Fibroblast of skin of right quadriceps (primary cell): ENCODE measurements at regions not wholly inside any gene's neighbourhood (a gene's known extent, or its start where the extent isn't known, plus 50 kb on each side); places are given as distances from the start of the nearest gene placed in this dataset.
"Not testable (repeated sequence)": the region's sequence is repeated elsewhere in the genome, so short reads cannot be mapped to it uniquely, and the experiment has no call there.

Experiments used
- DNase-seq: peaks from one replicate; pipeline ENCODE4 v3.0.0-alpha.2; 2013

DNA sequence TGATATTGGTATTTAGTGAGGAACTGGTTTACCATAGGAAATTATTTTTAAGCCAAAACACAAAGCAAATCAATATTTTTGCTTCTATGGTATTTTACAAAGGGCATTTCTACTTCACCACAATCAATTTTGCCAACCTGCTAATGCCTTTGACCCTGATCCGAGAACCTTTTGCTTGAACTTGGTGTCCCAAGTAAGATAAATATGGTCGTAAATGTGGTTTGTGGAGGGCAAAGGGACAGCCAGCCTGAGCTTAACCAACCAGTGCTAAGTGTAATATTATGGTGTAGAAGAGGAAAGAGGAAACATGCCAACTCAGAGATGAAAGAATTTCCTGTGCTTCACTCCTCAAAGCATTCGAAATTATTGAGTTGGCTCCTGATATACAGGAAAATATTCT lies 148.4 kb downstream of the C3orf38 start:
- DNase-seq = no peak

DNA sequence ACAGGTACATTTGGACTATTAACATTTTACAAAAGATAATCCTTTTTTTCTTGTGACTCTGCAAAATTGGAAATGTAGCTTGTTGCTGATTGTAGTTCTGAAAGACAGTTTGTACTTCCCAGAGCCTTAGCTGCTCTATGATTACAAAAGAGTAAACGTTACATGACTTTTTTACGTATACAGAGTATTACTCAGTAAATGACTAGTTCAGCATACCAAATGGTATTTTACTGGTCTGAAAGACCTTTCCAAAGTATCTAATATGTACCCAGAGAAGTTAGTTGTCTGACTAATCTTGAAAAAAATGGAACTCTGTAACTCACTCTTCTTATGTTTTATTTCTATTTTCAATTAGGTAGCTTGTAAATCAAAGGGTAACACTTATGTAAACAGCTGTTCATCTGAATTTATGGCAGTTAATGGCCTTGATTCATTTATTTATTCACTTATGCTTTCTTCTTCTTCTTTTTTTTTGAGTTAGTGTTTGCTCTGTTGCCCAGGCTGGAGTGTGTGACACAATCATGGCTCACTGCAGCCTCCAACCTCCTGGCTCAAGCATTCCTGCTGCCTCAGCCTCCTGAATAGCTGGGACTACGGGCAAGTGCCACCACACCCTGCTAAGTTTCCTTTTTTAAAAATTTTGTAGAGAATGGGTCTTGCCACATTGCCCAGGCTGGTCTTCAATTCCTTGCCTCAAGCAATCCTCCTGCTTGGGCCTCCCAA lies 151.7 kb downstream of the C3orf38 start:
- no peak for DNase-seq

DNA sequence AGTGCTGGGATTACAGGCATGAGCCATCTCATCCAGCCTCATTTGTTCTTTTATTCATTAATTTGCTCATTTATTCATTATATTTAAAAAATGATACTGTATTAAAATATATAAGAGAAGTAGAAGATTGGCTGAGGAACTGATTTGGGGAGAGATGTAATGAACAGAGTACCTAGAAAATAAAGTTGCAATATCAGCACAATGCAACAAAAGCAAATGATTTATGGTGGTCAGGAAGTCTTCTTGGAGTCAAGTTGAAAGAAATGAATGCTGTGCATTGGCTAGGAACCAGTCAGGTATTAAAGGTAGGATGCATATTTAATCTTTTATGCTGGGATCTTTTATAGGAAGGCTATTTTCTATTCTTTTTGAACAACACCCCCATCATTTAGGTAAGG lies 152.2 kb downstream of the C3orf38 start:
- no peak for DNase-seq

DNA sequence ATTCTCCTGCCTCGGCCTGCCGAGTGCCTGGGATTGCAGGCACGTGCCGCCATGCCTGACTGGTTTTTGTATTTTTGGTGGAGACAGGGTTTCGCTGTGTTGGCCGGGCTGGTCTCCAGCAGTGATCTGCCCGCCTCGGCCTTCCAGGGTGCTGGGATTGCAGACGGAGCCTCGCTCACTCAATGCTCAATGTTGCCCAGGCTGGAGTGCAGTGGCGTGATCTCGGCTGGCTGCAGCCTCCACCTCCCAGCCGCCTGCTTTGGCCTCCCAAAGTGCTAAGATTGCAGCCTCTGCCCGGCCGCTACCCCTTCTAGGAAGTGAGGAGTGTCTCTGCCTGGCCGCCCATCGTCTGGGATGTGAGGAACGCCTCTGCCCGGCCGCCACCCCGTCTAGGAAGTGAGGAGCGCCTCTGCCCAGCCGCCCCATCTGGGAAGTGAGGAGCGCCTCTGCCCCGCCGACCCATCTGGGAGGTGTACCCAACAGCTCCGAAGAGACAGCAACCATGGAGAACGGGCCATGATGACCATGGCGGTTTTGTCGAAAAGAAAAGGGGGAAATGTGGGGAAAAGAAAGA lies 153.7 kb downstream of the C3orf38 start:
- not testable (repeated sequence) for DNase-seq

DNA sequence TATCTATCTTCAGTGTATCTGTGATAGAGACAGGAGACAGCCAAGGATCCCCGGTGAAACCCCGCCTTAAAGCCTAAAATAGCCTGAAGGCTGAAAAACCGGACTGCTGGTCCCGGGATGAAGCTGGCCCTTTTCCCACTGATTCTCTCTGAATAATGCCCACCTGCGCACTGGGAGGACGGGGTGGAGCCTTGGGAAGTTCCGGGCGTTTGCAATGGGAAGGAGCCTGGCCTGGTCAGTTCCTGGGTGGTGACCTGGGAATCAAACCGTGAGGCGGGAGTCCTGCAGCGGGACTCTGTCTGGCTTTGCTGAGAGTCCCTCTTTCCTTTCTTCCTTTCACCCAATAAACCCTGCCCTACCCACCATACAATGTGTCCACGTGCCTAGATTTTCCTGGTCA lies 157.9 kb downstream of the C3orf38 start:
- no peak for DNase-seq

DNA sequence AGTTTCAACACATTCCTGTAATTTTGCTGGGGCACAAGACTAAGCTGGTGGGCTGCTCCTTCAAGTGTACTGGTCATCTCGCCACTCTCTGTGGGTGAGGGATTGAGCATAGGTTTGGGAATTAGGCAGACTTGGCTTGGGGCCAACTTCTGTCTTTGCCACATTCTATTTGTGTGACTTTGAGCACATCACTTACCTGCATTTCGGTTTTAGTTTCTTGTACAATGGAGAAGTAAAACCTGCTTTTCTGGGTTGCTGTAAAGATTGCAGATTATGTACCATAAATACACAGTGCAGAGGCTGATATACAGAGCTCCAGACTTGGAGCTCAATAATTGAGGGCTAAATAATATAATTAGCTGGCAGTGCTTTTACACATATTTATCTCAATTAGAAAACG lies 162.1 kb downstream of the C3orf38 start:
- DNase-seq = no peak

DNA sequence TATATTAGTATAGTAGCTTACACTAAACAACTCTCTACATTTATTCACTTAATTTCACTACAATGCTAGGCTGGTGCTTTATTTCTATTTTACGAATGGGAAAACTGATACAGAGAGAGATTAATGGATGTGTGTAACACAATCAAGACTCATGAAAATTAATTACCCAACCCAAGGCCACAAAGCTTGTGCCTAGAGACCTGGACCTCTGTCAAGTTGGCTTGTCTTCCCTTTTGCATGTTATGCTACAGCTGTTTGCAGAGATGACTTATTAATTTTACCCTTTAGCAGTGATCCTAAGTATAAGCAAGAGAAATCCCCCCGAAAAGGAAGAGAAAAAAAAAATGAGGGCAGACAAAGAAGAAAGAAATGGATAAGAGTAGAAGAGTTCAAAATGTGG lies 162.5 kb downstream of the C3orf38 start:
- no peak for DNase-seq

DNA sequence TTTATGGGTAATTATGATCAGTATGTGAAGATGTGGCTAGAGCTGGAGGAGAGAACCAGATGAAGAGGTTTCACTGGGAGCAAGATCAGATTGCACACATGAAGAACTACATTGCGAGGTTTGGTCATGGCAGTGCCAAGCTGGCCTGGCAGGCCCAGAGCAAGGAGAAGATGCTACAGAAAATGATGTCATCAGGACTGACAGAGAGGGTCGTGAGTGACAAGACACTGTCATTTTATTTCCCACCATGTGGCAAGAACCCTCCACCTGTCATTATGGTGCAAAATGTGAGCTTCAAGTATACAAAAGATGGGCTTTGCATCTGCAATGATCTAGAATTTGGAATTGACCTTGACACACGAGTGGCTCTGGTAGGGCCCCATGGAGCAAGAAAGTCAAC lies 168.3 kb downstream of the C3orf38 start:
- no peak for DNase-seq

DNA sequence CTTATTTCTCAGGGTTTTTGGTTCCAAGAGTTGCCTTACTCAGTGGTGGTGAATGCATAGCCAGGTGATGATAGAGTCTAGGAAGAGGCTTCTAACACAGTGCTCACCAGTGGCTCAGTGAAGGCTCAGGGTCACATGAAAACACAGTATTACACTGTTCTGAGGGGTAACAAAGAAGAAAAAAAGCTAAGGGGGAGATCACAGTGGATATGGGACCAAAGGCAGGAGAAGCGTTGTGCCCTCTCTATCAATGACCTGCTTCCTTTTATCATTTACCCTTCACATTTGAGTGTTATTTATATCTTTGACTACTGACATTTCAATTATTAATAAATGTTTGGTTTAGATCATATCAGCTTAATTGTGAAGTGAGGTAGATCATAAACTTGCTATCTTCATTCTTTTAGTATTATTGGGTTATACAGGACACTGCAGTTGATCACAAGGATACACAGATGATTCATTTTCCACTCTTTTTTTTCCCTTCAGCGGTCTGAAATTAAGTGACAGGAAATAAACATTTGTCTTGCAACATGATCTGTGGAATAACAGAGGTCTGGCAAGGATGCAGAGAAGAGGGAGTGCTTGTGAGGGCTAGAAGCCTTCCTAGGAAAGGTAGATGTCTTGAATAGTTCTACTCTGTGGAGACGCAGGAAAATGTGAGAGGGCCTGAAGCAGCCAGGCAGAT lies 171.7 kb downstream of the C3orf38 start:
- no peak for DNase-seq

DNA sequence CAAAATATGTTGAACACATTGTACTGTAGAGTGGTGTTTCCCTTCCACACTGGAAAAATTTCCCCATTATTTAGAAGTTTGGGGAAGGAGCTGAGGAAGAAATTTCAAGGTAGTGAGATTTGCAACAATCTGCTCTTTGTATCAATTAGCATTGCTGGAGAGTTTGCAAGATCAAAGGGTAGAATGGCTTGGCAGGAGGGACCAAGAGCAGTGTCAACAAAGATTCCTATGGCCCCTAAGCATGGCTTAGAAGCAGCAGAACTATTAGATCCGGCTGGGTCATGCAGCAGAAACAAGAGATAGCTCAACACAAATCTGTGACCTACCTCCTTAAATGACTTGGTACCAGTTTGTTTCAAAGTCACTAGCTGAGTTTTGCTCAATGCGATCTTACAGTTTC lies 175.0 kb downstream of the C3orf38 start:
- DNase-seq = no peak

DNA sequence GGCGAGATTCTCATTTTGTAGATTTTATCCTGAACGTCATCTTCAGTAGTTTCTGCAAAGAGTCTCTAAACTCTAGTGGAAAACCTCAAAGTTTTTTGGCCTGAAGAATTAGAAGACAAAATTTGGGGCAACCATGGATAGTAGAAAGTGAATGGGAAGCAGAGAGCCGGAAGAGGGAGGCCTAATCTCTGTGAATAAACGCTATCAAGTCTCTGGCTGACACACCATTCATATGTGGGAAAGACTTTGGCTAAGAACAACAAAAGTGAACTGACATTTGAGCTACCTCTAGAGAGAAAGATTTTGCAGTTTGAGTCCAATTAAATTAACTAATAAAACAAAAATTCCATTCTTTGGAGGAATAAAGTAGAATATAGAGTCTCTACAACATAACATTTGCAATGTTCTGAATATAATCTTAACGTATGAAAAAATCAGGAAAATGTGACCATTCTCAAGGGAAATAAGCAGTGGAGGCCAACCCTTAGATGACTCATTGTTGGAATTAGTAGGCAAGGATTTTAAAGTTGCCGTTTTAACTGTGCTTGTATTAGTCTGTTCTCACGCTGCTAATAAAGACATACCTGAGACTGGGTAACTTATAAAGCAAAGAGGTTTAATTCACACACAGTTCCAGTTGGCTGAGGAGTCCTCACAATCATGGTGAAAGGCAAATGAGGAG lies 184.6 kb downstream of the C3orf38 start:
- DNase-seq = no peak

DNA sequence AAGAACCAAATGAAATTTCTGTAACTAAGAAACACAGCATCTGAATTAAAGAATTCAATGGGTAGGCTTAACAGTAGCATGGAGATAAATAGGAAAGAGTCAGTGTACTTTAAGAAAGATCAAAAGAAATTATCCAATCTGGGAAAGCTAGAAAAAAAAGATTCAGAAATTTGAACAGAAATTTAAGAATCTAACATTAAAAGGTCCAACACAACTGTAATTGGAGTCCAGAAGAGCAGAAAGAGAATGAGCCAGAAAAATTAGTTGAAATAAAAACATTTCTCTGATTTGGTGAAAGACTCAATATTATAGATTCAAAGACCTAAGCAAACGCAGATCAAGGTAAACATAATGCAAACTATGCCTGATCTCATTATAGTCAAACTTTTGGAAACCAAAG lies 187.1 kb downstream of the C3orf38 start:
- DNase-seq = no peak

DNA sequence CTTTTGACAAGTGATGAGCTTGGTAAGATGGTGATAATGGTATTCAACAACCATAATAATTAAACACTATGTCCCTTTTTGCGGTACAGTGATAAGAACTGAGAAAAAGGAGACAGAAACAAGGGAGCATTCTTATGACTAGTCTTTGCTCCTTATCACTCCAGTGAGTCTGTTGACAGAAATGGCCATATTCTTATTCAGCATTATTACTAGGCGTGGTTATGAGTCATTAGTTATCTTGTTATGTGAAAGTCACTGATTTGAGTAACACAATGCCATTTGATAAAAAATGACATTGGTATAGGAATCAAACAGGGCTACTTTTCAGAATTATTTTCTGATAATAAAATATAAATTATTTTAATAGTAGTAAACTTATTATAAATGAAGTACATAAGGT lies 193.5 kb downstream of the C3orf38 start:
- no peak for DNase-seq

DNA sequence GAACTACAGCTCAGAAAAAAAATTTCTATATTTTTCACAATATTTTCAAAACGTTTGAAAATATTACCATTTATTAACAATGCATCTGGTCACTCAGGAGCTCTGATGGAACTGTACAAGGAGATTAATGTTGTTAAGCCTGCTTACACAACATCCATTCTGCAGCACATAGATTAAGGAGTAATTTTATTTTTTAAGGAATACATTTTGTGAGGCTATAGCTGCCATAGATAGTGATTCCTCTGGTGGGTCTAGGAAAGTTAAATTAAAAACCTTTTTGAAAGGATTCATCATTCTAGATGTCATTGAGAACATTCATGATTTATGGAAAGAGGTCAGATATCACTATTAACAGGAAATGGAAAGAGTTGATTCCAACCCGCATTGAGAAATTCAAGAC lies 196.9 kb downstream of the C3orf38 start:
- no peak for DNase-seq

DNA sequence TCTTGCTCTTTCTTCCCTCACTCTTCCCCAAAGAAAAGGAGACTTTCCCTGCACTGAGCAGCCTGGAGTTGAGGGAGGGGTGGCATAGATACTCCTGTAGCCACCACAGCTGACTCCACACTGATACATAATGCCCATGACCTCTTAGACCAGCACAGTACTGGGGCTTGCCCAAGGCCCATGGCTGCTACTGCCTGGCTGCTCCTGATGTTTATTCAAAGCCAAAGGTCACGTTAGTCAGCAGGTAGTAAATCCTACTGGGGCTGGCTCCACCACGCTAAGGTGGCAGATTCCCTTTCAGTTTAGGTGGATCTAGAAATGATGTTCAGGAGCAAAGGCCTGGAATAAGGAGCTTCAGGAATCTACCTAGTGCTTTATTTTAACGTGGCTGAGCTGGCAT lies 212.7 kb downstream of the C3orf38 start:
- DNase-seq = no peak

DNA sequence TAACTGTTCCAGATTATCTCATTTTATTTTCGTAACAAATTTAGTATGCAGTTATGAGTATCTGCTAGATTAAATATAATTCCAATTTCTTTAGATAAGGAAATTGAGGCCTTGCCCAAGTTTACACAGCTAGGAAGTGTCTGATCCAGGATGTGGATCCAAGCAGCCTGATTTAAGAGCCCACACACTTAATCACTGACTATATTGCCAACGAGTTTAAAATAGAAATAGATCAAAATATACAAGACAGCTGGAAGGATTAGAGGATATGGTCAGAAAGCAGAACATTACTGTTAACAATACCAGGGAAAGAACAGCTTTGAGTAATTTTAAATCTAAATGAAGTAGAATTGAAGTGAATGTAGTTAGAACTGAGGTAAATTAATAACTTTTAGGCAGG lies 215.2 kb downstream of the C3orf38 start:
- no peak for DNase-seq

DNA sequence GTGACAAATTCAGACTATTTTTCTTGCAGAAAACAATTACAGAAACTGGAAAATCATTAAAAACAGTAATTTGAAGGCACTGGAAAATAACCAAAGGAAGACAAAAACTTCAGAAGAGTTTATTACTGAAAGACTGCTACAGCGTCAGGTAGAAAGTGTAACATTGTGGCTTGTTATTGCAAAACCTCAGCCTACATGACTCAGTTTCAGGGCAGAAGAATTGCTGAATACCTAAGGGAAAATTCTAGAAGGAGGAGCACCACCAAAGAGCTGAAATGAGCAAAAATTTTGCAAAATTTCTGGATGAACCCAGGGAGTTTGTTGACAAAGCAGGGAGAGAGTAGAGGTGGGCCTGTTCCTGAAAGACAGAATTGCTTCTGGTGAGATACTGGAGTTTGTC lies 219.6 kb downstream of the C3orf38 start:
- no peak for DNase-seq

DNA sequence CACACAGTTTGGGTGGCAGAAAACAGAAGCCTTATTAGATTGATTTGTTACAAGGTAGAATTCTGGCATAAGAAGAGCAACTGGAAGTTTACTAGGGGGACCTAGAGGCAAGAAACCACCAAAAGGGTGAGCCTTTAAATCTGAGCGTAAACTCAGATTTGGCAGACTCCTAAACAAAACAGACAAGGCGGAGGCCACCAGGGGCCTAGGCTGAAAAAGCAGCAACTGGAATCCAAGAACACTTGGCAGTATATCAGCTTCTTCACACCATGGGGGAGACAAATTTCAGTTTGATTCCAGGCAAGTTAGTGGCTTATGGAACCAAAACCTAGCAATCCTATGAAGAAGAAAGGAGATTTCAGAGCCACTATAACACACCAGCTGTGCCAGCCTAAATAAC lies 220.0 kb downstream of the C3orf38 start:
- DNase-seq = no peak

DNA sequence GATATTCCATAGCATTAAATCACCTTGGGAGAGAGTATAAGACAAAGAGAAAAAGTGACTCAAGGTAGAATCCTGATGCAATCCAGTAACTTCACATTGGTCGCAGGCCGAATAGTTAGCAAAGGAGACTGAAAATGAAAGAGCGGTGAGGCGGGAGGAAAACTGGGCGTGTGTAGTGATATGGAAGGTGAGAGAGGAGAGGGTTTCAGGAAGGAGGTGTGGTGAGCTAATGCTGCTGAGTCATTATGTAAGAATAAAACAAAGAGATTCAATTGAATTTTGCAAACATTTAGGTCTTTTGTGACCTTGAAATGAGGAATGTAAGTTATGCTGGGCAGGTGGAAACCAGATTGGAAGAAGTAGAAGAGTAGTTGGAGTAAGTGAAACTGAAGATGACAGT lies 235.3 kb downstream of the C3orf38 start:
- DNase-seq = no peak

DNA sequence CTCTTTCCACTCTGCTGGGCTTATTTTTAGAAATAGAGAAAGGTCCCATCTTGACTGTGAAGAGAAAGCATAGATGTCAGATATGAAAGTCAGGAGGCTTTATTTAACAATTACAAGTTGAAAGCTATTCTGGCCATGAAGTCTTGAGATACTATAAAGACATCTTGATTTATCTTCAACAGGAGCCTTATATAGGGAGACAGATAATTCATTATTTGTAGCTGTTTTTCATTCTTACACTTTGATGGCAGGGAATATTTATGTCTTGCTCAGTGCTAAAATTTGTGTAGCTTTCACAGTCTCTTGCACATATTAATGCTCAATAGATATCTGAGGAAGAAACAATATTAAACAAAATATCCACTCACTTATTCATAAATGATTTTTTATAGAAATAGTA lies 248.8 kb downstream of the C3orf38 start:
- no peak for DNase-seq

DNA sequence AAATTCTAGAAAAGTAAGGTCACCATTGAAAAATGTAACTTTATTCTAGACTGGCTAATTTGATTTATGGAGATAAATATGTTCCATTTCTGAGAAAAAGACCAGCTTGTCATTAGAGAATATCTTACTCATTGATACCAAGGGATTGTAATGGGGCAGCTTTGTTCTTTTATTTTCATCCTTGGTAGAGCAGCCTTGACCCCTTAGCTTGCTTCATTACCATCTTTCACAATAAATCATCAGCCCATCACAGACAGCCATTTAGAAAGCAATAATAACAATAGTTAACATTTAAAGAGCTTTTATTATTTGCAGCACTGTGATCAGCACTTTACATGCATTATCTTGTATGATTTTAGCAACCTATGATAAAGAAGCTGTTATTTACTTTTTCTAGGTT lies 253.6 kb downstream of the C3orf38 start:
- DNase-seq = no peak

DNA sequence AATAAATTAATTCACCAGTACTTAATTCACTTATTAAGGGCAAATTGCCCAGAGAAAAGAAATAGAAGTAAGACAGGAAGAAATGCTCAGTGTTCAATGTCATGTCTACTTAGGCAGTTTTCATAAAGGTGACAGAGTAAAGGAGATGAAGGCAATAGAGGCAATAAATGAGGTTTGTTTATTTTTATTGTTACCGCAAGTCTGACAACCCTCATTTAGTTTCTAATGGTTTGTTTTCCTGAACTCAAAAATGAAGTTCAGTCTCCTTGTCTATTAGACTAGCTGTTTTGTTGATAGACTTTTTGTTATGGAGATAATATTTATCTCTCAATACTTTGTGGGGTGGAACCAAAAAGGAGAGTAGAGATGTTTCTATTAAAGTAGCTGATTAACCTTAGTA lies 258.3 kb downstream of the C3orf38 start:
- no peak for DNase-seq

DNA sequence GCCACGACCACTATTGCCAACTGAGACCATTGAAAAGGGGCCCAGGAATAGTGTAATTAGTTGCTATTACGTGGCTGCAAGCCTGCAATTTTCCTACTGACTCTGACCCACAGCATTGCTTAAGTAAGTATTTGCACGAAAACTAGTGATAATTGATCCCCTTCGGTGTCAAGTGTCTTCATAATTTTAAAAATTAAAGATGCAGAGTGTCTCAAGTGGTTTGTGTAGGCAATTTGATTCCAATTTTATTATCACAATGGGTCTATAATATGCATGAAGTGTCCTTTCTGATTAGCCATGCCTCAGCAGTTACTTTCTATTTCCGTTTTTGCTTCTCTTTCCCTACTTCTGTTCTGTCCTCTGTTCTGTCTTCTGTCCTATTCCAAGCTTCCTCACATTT lies 259.2 kb downstream of the C3orf38 start:
- DNase-seq = no peak

DNA sequence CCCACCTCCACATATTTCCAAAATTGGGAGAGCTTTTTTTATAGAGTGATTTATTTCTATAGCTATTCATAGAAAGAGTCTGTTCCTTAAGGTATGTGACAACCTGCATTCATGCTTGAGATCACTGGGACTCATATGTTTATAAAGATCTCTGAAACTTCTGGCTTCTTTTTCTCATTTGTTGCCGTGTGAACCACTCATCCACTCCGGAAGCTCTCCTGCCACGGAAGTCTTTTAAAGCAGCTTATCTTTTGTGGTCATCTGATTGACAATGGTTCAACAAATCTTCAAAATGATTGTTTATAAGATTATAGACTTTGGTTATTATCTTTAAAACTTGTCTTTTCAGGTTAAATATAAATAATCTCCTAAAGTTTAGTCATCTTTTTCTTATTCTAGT lies 260.5 kb downstream of the C3orf38 start:
- no peak for DNase-seq
